GM21576 (cell line): ENCODE measurements at regions not wholly inside any gene's neighbourhood (a gene's known extent, or its start where the extent isn't known, plus 50 kb on each side); places are given as distances from the start of the nearest gene placed in this dataset.

Source experiments
- ATAC-seq: cut with Tn5 transposase; IDR thresholded peaks from one replicate; pipeline ENCODE4 v1.9.1; 2021; ENCODE audit warnings: mild to moderate bottlenecking, moderate library complexity; ENCODE audit not compliant: unreplicated experiment

DNA sequence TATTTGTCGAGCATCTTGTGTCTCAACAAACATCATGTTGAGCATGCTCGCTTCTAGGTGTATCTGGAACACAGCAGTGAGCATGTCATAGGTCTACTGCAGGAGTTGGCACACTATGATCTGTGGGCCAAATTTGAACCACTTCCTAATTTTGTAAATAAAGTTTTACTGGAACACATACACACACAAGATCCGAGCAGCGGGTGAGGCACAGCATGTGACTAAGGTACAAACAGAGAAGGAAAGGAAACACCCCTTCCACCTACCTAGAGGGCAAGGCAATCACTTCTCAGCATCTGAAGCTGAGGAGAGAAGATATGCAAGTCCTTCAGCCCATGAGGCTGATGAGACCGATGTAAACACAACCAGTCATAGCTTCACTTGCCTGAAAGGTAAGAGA lies 200.4 kb downstream of the MED10 start:
- no peak for ATAC-seq

- ATAC-seq: no peak
Measured at GRCh38 chr5:6176102-6176693, 202.1 kb downstream of the MED10 start.

DNA sequence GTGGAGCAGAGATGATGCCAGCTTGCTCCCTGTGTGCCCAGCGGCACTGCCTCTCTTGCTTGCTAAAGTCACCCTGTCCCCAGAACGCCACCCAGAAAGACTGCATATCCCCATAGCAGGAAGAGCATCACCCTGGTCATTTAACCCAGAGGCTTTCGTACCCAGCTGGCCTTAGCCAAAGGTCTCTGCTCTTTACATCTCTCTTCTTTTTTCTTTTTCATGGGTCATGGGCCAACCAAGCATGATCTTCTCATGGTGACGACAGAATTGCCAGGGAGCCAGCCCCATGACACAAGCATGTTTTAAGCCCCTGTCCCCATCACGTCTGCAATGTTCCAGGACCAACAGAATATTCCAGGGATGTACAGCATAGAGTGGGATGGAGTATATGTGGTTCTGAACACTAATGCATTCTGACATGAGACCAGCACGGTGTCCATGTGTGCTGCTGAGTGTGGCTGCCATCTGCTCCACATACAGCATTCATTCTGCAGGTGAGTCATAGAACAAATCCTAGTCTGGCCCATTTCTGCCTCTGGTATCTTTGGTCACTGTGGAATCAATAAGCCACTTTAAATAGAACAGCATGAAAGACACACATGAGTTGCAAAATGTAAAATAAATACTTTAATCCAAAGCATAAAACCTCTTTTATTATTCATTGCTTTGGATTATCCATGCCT lies 203.0 kb downstream of the MED10 start:
- ATAC-seq: no peak

- no peak for ATAC-seq
Measured at GRCh38 chr5:6169660-6170059, 208.7 kb downstream of the MED10 start.

DNA sequence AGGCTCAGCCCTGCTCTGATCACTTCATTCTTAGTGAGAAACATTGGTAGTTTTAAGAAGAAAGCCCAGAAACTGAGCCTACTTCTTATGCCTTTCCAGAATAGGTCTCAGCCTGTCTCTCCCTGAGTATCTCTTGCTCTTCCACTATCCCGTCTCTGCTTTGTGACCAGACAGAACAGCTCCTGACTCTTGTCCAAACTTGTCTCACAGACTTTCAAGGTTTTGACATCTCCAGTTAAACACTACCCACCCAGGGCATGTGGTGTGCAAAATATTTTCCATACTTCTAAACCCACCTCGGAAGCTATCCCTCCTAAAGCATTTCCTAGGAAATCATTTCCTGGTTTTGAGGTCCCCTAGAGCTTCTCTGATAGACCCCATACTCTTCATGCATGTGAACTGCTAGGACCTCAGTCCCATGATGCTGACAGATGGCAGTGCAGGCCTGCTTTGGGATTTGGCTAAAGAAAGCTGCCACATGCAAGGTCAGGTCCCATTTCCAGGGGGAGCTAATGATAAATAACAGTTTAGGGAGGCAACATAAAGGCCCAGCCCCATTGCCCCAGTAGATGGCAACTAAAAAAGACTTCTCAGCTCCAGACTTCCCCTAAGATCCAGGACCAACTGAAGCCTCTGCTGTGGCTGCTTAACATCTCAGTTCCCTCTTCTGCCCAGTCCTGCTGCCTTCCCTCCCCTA lies 211.5 kb downstream of the MED10 start:
- no peak for ATAC-seq

DNA sequence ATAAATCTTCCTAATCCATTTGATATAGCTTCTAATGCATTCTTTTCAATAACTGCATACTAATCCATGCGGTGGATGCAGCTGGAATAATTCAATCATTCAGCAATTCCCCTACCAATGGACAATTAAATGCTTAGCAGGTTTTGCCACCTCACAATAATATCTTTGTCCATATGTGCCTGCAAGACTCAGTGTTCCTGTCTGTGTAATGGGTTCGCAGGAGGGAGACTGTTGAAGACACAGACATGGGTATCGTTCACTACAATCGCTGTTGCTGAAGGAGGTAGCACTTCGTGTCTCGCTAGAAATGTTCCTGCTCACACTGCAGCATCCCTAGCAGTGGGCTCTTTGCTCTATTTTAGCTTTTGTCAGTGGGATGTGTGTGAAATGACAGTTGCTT lies 214.4 kb downstream of the MED10 start:
- no peak for ATAC-seq

DNA sequence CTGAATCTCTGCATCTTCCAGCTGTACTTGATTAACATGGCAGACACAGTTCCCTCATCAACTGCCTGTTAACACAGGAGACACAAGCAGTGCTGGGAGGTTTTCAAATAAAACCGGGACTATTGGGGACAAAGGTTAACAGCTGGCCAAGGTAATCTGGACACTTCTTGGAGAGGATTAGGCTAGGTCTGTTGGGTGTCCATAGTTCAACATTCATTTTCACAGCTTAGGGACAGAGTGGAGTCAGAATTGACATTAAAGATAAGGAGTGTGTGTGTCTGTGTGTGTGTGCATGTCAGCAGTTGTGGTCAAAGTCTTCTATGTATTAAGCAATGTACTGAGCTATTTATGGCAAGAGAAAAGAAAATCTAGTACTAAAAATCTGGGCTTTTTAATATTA lies 216.2 kb downstream of the MED10 start:
- no peak for ATAC-seq

GRCh38 chr5:6161257-6161656 lies 217.1 kb downstream of the MED10 start:
- no peak for ATAC-seq

DNA sequence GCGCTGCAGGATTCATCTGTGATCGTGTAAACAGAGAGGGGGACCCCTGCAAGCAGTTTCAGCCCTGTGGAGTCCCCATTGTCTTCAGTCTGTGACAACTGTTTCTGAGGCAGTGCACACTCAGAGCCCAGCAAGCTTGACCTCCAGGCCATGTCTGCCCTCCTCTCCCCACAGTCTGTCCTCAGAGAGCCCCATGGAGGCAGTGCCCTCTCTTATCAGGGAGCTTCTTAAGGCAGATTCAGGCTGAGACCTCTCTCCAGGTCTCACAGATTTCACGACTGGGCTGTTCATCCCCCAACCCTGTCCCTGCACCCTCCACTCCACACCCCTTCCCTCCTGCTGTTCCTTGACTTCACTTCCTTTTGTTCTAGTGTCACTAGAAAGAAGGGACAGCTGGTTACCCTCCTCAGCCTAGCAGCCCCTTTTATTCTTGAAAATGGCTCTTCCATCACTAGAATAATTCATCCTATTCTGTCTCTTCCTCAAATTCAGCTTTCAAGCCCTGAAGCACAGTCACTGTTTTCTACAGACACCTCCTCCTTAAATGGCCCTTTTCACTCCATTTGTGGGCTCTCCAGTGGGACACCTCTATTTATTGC lies 218.4 kb downstream of the MED10 start:
- no peak for ATAC-seq

- no peak for ATAC-seq
Measured at GRCh38 chr5:6158974-6159831, 219.1 kb downstream of the MED10 start.

GRCh38 chr5:6154216-6154615 lies 224.1 kb downstream of the MED10 start:
- ATAC-seq: no peak

- no peak for ATAC-seq
Measured at GRCh38 chr5:6146271-6146670, 232.1 kb downstream of the MED10 start.

GRCh38 chr5:6145616-6146237 lies 232.6 kb downstream of the MED10 start:
- no peak for ATAC-seq

DNA sequence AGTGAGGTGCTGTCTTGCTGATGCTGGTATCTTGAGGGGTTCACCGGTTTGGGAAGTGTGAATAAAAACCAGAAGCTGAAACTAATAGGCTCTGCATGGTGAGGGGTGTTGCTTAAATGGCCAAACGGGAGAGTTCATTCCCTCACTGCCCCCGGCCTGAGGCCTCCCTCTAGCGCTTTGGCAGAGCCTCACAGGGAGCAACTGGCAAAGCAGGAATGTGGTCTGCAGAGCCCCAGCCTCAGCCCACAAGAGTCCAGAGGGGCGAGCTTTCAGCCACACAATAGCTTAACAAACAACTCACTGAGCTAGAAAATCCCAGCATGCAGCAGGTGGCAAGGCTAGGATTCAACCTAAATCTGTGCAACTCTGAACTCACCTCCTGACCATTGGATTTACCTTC lies 234.8 kb downstream of the MED10 start:
- ATAC-seq: no peak

GRCh38 chr5:6142353-6142752 lies 236.0 kb downstream of the MED10 start:
- ATAC-seq: no peak

- ATAC-seq: no peak
Measured at GRCh38 chr5:6140219-6140618, 238.1 kb downstream of the MED10 start.

DNA sequence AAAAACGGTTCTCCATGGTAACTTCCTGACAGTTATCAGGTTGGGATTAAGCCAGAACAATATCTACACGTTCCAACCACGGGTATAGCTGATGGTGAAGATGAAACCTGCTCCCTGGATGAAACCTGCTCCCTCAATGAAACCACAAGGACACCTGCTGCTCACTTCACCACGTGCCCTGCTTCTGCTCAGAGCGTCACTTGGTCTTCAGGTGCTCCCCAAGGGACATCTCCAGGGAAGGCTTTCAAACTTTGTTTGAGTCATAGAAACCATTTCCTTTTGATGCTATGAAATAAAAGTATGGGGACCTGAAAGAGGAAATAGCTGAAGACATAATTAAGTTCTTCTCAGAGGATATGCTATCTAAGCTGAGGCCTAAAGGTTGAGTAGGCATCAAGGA lies 242.4 kb downstream of the MED10 start:
- no peak for ATAC-seq

- no peak for ATAC-seq
Measured at GRCh38 chr5:6134281-6134680, 244.1 kb downstream of the MED10 start.

DNA sequence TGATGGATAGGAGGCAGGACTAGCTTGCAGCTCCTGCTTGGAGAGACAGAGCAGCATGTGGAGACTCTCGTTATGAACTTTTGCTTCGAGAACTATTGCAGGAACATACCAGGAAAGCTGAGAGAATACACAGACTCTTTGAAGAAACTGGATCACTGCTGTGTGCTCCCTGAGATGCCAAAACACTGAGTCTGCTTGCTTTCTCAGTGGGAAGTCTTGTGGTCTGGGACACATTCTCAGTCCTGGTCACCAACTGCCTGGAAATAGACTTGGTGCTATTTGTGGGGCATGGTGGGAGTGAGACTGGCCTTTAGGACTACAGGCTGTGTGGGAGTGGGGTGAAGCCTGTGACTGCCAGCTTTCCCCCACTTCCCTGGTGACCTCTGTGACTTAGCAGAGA lies 252.6 kb downstream of the MED10 start:
- ATAC-seq: no peak

DNA sequence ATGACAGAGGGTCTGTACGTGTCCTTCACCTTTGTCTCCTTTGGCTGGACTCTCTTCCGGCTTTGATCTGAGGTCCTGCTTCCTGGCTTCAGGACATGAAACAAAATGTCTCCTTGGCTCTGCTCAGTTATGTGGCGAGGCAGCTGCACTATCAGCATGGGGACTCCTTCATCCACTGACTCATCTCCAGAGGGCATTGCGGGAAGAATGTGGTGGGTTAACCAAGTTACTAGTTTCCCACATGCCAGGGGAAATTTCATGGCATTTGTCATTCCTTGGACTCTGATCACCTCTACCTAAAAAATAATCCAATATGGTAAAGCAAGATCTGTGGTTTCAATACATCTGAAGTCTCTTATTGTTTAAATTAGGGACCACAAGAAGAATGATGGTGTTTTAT lies 259.7 kb downstream of the MED10 start:
- ATAC-seq: no peak

- ATAC-seq: no peak
Measured at GRCh38 chr5:6117212-6117611, 261.1 kb downstream of the MED10 start.
